GM18520 (cell line): ENCODE measurements at regions not wholly inside any gene's neighbourhood (a gene's known extent, or its start where the extent isn't known, plus 50 kb on each side); places are given as distances from the start of the nearest gene placed in this dataset.
"Not testable (repeated sequence)": the region's sequence is repeated elsewhere in the genome, so short reads cannot be mapped to it uniquely, and the experiment has no call there.

Experiments
- ATAC-seq: cut with Tn5 transposase; IDR thresholded peaks from one replicate; pipeline ENCODE4 v1.9.1; 2021; ENCODE audit not compliant: unreplicated experiment

DNA sequence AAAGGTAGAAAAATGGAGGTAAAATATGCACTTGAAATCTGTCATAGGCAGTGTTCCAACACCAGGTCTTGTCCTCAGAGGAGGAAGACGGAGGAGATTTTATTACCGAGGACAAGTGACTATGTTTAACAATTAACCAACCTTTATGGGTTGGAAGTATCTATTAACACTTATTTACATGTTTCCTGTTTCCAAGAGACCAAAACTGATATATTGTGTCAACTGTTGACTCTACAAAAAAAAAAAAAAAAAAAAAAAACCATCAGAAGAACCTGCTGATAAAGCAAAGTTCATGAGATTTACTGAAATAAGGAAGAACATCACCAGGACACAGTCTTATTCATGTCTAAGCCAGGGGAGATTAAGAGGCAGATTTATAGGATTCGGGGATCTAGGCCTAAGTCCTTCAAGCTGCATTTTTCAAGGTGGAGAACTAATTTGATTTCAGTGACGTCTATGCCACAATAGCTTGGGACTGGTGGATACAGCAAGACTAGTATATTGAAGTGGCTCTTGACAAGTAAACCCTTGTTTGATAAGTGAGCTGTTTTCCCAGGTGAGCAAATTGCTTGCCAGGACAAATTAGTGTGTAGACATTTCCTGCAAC lies 126.6 kb upstream of the NAA20 start:
- ATAC-seq, result no peak

DNA sequence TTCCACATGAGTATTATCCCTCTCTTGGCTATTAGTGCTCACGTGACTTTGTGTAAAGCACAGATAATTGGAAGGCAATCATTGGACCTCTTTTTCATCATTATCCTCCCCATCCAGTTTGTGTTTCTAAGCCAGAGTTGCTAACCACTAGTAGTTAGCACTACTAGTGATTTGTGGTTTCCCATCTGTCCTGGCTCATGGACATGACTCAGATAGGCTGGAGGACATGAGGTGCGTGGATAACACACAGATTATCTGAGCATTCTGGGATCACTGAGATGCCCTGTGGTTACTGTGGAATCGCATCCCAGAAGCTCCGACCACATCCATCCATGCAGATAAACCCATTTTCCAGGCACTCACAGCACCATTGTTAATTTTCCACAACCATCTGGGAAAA lies 123.8 kb upstream of the NAA20 start:
- ATAC-seq, result no peak

DNA sequence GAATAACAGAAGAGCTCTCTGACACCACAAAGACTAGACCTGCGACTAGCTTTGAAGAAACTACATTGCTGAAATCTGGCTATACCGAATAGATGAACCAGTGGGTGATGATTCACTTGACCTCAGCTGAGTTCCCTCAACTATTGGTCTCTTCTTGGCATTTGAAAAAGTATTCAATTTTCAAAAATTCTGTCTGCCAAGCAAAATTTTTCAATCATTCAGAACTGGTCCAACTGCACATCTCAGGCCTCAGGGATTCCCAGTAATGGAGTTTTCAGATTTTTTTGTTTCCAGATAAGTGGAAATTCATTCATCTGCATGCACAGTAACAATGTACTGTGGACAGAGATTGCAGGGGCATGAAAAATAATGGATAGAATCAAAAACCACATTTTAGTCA lies 121.4 kb upstream of the NAA20 start:
- no peak for ATAC-seq

DNA sequence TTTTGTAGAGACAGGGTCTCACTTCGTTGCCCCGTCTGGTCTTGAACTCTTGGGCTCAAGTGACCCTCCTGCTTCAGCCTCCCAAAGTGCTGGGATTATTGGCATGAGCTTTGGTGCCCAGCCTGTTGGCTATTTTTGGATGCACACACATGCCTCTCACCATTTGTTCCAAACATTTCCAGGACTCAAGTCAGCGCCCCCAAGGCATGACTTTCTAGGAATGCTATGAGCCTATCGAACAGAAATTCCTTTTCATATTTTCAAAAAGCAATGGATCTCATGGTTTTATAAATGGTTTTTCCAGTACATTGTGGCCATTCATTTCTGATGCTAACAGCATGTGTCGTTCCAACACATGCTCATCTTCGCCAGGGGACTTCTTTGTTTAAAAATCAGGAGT lies 119.3 kb upstream of the NAA20 start:
- ATAC-seq, result no peak

DNA sequence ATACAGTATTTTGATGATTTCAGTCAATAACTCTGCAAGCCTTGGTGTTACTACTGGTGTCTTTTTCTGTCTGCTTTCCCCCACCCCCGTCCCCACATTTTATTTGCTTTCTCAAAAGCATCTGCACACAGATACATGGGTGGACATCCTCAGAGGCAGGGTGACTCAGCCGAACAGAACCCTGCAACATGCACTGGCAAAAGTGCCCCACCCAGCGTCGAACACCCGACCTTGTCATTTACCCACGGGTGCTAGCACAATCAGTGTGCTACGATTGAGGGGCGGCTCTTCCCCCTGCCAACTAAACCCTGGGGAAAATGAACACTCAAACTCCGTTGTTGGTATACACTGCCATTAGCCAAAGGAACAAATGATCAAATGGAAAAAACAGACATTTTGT lies 115.9 kb upstream of the NAA20 start:
- ATAC-seq, result no peak

DNA sequence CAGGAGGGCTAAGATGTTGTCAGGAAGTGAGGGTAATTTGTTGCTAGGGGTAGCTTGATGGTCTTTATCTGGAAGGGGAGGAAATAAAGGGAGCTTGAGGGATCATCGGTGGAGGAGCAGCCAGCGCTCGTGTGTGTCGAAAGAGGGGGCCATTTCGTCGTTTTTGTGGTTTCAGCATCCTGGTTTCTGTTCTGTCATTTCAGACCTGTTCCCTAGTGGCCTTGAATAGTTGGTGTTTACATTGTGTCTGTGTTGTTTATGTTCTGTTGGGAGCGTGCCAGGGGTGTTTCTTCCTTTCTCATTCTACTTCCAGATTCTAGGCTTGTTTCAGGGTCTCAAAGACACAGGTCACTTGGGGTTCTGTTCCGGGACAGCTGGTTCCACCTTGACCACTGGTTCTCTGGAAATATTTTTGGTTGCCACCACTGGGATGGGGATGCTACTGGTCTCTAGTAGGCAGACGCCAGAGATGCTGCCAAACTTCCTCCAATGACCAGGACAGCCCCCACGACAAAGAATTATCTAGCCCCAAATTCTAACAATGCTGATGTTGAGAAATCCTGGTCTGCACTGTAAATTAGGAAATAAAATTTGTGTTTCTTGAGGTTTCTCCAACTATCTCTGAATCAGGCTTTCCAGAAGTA lies 113.9 kb upstream of the NAA20 start:
- ATAC-seq, result no peak

DNA sequence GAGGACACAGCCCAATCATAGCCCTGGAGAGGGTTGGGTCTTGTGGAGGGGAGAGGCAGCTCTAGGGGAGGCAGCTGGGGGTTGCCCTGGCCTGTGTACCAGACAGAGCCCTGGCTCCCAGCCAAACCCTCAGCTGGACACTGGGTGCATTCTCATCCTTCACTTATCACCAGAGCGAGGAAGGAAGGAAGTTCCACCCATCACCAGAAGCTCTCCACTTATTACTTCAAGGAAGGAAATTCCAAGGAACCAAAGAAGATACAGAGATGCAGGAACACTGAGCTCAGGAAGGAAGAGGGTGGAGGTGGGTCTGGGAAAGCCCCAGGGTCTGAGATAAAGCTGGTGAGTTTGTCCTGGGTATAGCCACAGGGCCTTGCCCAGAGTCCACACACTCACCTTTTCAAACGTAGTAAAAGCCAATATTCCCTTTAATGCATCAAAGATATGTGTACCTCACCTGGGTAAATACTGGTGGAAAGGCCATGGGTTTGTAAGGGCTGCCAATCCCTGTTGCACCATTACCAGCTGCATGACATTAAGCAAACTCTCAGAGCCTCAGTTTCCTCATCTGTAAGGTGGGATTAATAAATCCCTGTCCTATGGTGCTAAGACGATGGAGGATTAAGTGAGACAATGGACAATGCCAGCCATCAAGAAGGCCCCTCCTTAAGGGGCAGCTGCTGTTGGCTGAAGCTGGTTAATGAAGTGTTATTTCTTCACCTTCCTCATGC lies 109.7 kb upstream of the NAA20 start:
- ATAC-seq, result no peak

DNA sequence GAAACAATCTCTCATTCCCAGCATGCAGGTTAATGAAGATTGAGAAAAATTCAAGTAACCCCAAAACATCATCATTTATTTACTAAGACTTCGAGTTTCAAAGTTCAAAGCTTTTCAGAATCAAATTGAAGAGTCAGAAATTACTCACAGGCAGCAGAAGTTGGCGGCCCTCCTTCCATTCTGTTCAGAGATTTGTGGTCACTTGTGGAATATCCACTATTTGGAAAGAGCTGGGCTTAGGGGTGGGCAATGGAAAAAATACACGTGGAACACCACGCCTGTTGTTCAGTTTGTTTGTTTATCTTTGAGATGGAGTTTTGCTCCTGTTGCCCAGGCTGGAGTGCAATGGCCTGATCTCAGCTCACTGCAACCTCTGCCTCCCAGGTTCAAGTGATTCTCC lies 108.6 kb upstream of the NAA20 start:
- no peak for ATAC-seq

DNA sequence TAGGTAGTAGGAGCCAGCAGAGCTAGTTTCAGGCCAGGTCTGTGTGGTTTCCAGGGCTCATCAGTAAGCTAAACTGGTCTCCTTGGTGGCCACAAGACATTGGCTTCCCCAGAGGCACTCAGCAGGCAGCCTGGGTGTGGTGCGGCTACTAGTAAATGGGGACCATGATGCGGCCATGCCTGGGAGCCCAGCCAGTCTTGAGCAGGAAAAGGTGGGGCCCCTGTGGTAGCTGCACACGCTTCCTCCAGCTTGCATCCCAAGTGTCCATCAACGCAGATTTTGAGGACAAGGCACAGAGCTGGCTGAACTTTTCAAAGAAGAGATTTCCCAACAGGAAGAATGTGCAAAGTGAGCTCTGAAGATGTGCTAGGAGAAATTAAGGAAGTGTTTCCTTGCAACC lies 107.4 kb upstream of the NAA20 start:
- ATAC-seq, result no peak

DNA sequence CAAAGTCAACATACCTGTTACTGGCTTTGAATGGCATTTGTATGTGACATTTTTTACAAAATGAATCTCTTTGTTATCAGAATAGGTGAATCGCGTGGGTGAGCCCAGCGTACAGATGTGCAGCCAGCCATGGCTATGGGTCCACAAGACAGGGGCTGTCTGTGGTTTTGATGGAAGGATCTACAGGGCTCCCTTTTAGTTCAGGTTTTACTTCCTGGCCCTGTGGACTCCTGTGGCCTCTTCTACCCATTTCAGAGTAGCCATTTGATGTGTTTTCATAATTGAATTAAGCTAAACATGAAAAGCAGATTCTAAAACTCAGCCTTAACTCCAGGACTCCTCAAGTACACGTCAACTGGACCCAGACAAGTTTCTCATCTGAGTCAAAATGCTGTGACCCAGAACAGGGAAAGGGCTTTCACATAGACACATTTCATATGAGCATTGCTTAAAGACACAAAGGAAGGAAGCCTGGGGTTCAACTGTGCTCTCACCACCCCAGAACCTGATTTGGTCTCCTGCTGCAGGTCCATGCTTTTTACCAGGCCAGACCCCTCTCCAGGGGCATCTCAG lies 105.3 kb upstream of the NAA20 start:
- no peak for ATAC-seq

DNA sequence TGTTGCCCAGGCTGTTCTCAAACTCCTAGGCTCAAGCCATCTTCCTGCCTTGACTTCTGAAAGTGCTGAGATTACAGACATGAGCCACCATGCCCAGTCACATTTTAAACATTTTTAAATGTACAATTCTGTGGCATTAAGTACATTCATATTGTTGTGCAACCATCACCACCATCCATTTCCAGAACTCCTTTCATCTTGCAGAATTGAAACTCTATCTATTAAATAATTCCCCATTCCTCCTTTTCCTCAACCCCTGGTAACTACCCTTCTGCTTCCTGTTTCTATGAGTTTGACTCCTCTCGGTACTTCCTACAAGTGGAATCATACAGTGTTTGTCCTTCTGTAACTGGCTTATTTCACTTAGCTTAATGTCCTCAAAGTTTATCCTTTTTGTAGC lies 103.8 kb upstream of the NAA20 start:
- ATAC-seq, result no peak

DNA sequence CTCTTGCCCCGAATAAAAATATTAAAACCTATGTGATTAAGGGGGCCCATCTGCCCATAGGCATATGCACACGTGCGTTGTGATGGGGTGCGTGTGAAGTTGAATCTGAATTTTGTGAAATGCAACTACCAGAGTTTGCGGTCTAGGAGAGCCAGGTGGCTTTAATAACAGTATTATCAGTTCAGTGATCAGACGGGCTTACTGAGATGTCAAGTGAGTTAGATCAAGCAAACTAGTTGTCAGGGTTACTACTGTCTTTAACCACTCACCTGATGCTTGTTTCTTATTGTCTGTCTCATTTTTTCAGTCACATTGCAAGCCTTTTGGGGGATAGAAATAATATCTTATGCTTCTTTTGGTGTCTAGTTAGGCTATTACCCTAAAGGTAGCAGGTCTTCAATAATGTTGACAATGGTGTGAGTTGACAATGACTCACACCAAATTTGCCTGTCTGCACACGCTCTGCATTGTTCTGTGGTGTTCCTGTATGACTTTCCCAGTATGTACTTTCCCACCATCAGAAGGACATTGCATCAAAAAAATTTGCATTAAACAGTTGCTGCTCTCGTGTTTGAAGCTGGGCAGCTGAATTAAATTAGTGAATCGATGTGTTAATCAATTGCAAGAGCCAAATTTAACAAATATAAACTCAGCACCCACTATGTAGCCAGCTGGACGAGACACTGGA lies 103.1 kb upstream of the NAA20 start:
- no peak for ATAC-seq

DNA sequence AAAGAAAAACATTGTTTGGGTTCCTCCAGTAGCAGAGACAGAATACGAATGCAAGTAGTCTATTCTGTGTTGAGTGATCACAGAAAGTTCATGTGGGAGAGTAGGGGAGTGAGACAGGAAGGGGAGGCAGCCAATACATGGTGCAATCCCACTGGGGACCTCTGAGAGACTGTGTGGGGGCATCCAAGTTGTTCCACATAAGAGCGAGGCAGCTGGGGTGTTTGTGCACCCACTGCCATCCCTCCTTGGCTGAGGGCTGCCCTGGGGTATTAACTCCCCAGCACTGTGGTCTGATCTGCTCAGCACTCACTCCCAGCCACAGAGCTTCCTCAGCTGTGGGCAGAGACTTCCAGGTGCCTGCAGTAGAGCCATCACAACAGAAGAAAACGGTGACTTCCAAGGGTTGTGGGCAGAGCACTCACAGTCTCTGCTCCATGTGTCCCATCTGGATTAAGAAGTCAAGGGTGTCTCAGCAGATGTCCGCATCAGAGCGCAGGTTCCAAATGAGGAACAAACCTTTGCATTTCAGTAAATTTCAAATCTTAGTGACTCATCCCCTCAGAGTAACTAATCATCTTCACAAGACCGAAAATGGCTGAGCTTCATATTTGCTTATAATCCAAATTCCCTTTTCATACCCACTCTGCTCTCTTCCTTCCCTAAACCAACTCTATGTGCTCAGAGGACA lies 101.9 kb upstream of the NAA20 start:
- ATAC-seq, result no peak

DNA sequence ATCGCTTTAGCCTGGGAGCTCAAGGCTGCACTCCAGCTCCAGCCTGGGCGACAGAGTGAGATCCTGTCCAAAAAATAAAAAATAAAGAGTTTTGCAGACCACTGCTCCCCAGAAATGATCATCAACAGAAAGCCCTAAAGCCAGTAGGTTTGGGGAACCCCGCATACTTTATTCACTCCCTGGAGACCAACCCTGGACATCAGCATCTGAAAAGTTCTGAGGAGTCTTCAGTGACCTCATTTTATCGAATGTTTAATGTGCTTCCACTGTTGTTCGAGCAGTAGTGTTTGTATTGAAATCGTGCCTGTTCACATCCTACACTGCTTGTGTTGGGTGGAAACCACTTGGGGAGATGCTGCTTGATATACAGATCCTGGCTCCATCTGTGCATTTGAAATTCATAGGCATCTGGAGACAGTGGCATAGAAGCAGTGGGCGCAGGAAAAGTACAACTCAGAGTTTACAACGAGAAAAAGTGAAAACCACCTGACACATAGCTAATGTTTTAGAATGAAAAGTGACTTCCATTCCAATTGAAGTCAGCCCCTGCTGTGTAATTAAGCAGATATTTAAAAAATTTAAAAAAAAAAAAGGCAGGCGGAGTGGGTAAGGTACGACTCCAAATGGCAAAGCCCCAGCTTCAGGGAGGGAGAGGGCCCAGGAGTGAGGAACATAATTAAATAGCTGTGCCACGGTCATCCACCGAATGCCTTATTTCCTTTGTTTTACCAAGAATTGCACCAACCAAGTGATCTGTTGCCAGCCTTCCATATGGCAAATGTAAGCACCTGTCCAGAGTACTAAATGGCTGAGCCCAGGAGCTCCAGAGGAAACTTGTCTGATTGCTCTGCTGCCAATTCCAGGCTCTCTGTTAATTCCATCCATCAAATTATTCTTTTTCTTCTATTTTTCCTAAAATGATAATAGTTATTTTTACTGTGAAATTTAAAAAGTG lies 100.4 kb upstream of the NAA20 start:
- no peak for ATAC-seq

DNA sequence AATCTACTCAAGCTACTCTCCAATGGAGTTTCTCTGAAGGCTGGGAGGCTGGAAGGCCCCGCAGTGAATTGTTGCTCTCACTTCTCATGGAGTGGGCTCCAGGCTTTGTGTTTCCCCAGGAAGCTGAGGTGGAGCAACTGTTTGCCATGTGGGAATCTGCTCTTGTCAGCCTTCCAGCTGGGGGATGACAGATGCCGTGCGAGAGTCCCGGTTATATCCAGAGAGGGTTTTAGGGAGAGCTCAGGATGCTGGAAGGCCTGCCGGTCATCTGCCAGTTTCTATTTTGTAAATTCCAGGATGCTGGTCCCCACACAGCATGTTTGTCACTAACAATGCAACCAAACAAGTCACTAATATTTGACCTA lies 98.2 kb upstream of the NAA20 start:
- ATAC-seq, result no peak

DNA sequence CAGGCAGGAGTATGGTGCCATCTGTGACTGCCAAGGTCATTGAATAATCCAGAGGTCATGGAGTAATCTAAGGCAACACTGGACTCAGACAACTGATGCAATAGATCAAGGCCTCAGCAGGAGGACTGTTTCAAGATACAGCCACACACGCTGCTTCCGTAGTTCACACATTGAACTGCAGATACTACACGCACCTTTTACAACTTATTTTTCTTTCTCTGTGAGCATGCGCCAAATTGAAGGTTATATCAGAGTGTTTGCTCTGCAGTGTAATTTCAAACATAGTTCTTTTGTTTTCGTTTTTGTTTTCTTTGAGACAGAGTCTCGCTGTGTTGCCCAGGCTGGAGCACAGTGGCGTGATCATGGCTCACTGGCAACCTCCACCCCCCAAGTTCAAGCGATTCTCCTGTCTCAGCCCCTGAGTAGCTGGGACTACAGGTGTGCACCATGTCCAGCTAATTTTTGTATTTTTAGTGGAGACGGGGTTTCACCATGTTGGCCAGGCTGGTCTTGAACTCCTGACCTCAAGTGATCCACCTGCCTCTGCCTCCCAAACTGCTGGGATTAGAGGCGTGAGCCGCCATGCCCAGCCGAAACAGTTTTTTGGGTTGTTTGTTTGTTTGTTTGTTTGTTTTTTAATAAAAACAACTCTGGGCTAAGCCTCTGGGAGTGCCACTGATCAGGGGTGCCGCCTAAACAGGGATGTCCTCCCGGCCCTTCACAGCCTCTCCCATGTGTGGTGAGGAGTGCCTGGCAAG lies 96.6 kb upstream of the NAA20 start:
- ATAC-seq, result no peak

DNA sequence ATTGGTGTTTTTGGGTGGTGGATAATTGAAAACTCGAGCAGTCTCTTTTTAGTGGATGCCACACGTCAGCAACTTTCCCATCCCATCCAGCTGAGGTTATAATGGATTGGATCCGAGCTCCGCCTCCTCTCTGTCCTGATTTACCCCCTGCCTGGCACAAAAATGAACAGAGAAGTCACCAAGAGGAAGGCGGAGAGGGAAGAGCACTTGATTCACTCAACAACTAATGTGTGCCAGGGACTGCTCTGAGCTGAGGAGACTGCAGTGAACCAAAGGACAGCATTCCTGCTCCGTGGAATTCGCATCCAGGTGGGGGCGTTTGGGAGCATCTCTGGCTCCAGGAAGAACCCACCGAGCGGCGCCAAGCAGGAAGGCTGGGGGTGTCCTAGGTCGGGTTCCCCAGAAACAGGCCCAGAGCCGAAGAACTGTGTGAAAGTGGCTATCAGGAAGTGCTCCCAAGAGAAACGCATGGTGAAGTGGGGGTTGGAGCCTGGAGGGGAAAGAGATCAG lies 95.8 kb upstream of the NAA20 start:
- no peak for ATAC-seq

DNA sequence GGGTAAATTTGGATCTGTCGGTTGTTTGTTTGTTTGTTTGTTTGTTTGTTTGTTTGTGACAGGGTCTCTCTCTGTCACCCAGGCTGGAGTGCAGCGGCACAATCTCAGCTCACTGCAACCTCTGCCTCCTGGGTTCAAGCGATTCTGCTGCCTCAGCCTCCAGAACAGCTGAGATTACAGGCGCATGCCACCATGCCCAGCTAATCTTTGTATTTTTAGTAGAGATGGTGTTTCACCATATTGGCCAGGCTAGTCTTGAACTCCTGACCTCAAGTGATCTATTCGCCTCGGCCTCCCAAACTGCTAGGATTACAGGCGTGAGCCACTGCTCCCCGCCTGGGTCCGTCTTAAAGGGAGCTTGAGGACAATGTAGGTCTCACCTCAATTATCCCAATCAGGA lies 95.3 kb upstream of the NAA20 start:
- ATAC-seq, result not testable (repeated sequence)

DNA sequence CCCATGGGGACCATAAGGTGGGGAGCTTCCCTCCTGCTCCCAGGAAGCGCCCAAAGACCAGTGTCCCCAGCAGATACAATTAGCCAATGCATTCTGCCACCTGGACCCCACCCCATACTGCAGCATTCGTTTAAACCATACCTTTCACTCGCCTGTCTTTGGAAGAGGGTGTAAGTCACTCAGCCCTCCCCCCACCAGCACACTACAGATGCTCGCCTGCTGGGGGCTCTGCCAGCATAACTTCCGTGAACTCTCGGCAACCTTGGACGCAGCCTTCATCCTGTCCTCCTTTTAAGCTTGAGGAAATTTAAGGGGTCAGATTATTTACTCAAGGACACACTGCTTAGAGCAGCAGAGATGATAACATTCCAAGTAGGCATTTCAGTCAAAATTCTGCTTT lies 94.4 kb upstream of the NAA20 start:
- ATAC-seq, result no peak
